ENCODE measurements at regions not wholly inside any gene's neighbourhood (a gene's known extent, or its start where the extent isn't known, plus 50 kb on each side); places are given as distances from the start of the nearest gene placed in this dataset.

GRCh38 chr21:29413683-29414082 is 115.0 kb downstream of the BACH1 start:
- no peak for DNase-seq (ENCODE audit: extremely low spot score)
- TF ChIP-seq FOXM1 (IDR thresholded peaks at IDR 0.05; ENCODE audit: borderline replicate concordance) = no peak
- TF ChIP-seq ZNF384 (IDR thresholded peaks at IDR 0.05) = no peak
- no peak for TF ChIP-seq TARDBP (IDR thresholded peaks at IDR 0.05)
- TF ChIP-seq PKNOX1 (IDR thresholded peaks at IDR 0.05) = no peak
- TF ChIP-seq FOXA1 (IDR thresholded peaks at IDR 0.05) = no peak
- TF ChIP-seq BHLHE40 (IDR thresholded peaks at IDR 0.05; ENCODE audit: borderline replicate concordance) = no peak
- TF ChIP-seq ARNT (IDR thresholded peaks at IDR 0.05) = no peak
- TF ChIP-seq HDGF (IDR thresholded peaks at IDR 0.05; ENCODE audit: borderline replicate concordance) = no peak
- POLR2A ChIA-PET = no interaction called here
- CTCF ChIA-PET = no interaction called here

- TF ChIP-seq FOXM1 (IDR thresholded peaks at IDR 0.05; ENCODE audit: borderline replicate concordance) (no peak), TARDBP (IDR thresholded peaks at IDR 0.05) (no peak), NFRKB (IDR thresholded peaks at IDR 0.05) (no peak), LEF1 (IDR thresholded peaks at IDR 0.05; ENCODE audit: borderline replicate concordance) (no peak), FOXA1 (IDR thresholded peaks at IDR 0.05) (no peak), PKNOX1 (IDR thresholded peaks at IDR 0.05) (no peak), ZNF384 (IDR thresholded peaks at IDR 0.05) (no peak), SP1 (IDR thresholded peaks at IDR 0.05) (no peak), FOXK2 (IDR thresholded peaks at IDR 0.05) (no peak), ARNT (IDR thresholded peaks at IDR 0.05) (no peak), HDGF (IDR thresholded peaks at IDR 0.05; ENCODE audit: borderline replicate concordance) (no peak)
- ChIA-PET CTCF (no interaction called here), POLR2A (no interaction called here)
- DNase-seq (ENCODE audit: extremely low spot score) = no peak
These were observed 117.5 kb downstream of the BACH1 start for GRCh38 chr21:29416268-29416667.

- ChIA-PET CTCF (no interaction called here), POLR2A (no interaction called here)
- TF ChIP-seq SUZ12 (IDR thresholded peaks at IDR 0.05) (no peak), FOXK2 (IDR thresholded peaks at IDR 0.05) (no peak), PKNOX1 (IDR thresholded peaks at IDR 0.05) (no peak), BHLHE40 (IDR thresholded peaks at IDR 0.05; ENCODE audit: borderline replicate concordance) (no peak), L3MBTL2 (conservative IDR thresholded peaks at IDR 0.05) (no peak), ARNT (IDR thresholded peaks at IDR 0.05) (no peak), NFRKB (IDR thresholded peaks at IDR 0.05) (no peak), ZNF384 (IDR thresholded peaks at IDR 0.05) (no peak), TARDBP (IDR thresholded peaks at IDR 0.05) (no peak)
- DNase-seq (ENCODE audit: extremely low spot score) = no peak
These were observed 120.1 kb downstream of the BACH1 start for GRCh38 chr21:29418813-29419212.

- no peak for DNase-seq (ENCODE audit: extremely low spot score)
- no peak for TF ChIP-seq HDGF (IDR thresholded peaks at IDR 0.05; ENCODE audit: borderline replicate concordance)
- no peak for TF ChIP-seq FOXA1 (IDR thresholded peaks at IDR 0.05)
- no peak for TF ChIP-seq BHLHE40 (IDR thresholded peaks at IDR 0.05; ENCODE audit: borderline replicate concordance)
- TF ChIP-seq SUZ12 (IDR thresholded peaks at IDR 0.05) = no peak
- no peak for TF ChIP-seq ELF4 (IDR thresholded peaks at IDR 0.05)
- TF ChIP-seq L3MBTL2 (conservative IDR thresholded peaks at IDR 0.05) = no peak
- no peak for TF ChIP-seq ZNF384 (IDR thresholded peaks at IDR 0.05)
- no peak for TF ChIP-seq SP1 (IDR thresholded peaks at IDR 0.05)
- TF ChIP-seq CTBP1 (IDR thresholded peaks at IDR 0.05; ENCODE audit: borderline replicate concordance) = no peak
- TF ChIP-seq TARDBP (IDR thresholded peaks at IDR 0.05) = no peak
- TF ChIP-seq LEF1 (IDR thresholded peaks at IDR 0.05; ENCODE audit: borderline replicate concordance) = no peak
- TF ChIP-seq PKNOX1 (IDR thresholded peaks at IDR 0.05) = no peak
- TF ChIP-seq ARNT (IDR thresholded peaks at IDR 0.05) = no peak
- TF ChIP-seq FOXK2 (IDR thresholded peaks at IDR 0.05) = no peak
- TF ChIP-seq NFRKB (IDR thresholded peaks at IDR 0.05) = no peak
- TF ChIP-seq FOXM1 (IDR thresholded peaks at IDR 0.05; ENCODE audit: borderline replicate concordance) = no peak
- ChIA-PET CTCF (no interaction called here), POLR2A (no interaction called here)
These were observed 120.7 kb downstream of the BACH1 start for GRCh38 chr21:29419422-29419821.

GRCh38 chr21:29423099-29423870 is 124.6 kb downstream of the BACH1 start:
- CTCF ChIA-PET = no interaction called here
- DNase-seq (ENCODE audit: extremely low spot score) = no peak
- POLR2A ChIA-PET = no interaction called here
- TF ChIP-seq FOXA1 (IDR thresholded peaks at IDR 0.05) = no peak
- no peak for TF ChIP-seq HDGF (IDR thresholded peaks at IDR 0.05; ENCODE audit: borderline replicate concordance)
- no peak for TF ChIP-seq TARDBP (IDR thresholded peaks at IDR 0.05)
- no peak for TF ChIP-seq SUZ12 (IDR thresholded peaks at IDR 0.05)
- TF ChIP-seq SP1 (IDR thresholded peaks at IDR 0.05) = no peak
- no peak for TF ChIP-seq ARNT (IDR thresholded peaks at IDR 0.05)
- TF ChIP-seq L3MBTL2 (conservative IDR thresholded peaks at IDR 0.05) = no peak
- TF ChIP-seq NFRKB (IDR thresholded peaks at IDR 0.05) = no peak
- no peak for TF ChIP-seq ELF4 (IDR thresholded peaks at IDR 0.05)
- no peak for TF ChIP-seq FOXM1 (IDR thresholded peaks at IDR 0.05; ENCODE audit: borderline replicate concordance)
- TF ChIP-seq ZNF384 (IDR thresholded peaks at IDR 0.05) = no peak

- TF ChIP-seq ARNT (IDR thresholded peaks at IDR 0.05) = no peak
- no peak for TF ChIP-seq ELF4 (IDR thresholded peaks at IDR 0.05)
- TF ChIP-seq SP1 (IDR thresholded peaks at IDR 0.05) = no peak
- TF ChIP-seq CTBP1 (IDR thresholded peaks at IDR 0.05; ENCODE audit: borderline replicate concordance) = no peak
- TF ChIP-seq TARDBP (IDR thresholded peaks at IDR 0.05) = no peak
- TF ChIP-seq SUZ12 (IDR thresholded peaks at IDR 0.05) = no peak
- TF ChIP-seq NFRKB (IDR thresholded peaks at IDR 0.05) = no peak
- no peak for TF ChIP-seq FOXA1 (IDR thresholded peaks at IDR 0.05)
- no peak for TF ChIP-seq ZNF384 (IDR thresholded peaks at IDR 0.05)
- no peak for TF ChIP-seq FOXM1 (IDR thresholded peaks at IDR 0.05; ENCODE audit: borderline replicate concordance)
- no peak for TF ChIP-seq HDGF (IDR thresholded peaks at IDR 0.05; ENCODE audit: borderline replicate concordance)
- no peak for TF ChIP-seq L3MBTL2 (conservative IDR thresholded peaks at IDR 0.05)
- no peak for TF ChIP-seq LEF1 (IDR thresholded peaks at IDR 0.05; ENCODE audit: borderline replicate concordance)
- TF ChIP-seq BHLHE40 (IDR thresholded peaks at IDR 0.05; ENCODE audit: borderline replicate concordance) = no peak
- TF ChIP-seq FOXK2 (IDR thresholded peaks at IDR 0.05) = no peak
- TF ChIP-seq PKNOX1 (IDR thresholded peaks at IDR 0.05) = no peak
- CTCF ChIA-PET = no interaction called here
- DNase-seq (ENCODE audit: extremely low spot score) = no peak
- POLR2A ChIA-PET = no interaction called here
These were observed 126.0 kb downstream of the BACH1 start for GRCh38 chr21:29424728-29425127.
